ENCODE measurements at regions not wholly inside any gene's neighbourhood (a gene's known extent, or its start where the extent isn't known, plus 50 kb on each side); places are given as distances from the start of the nearest gene placed in this dataset.

DNA sequence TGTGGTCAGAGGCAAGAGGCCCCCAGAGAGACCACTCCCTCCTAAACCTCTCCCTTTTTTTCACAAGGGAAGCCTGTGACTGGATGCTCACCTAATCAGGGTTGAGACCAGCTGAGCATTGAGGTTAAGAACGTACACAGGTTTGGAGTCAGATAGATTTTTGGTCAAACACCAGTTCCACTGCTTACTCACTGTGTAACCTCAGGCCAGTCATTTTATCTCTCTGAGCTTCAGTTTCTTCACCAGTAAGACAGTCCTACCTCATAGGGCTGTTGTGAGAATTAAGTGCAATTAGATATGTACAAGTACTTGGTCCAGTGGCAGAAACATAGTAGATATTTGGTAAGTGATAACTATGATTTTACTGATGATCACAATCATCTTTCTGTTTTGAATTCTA lies 256.8 kb downstream of the CDK5RAP2 start:
- no peak for DNase-seq
- Mint-ChIP-seq H3K36me3 (ENCODE audit: unreplicated experiment) (peaks cover 14% of the 10 kb centered on the region), H3K27me3 (ENCODE audit: unreplicated experiment) (peaks cover 3% of the 10 kb centered on the region), H3K4me1 (ENCODE audit: low read depth, unreplicated experiment) (peaks cover 5% of the 10 kb centered on the region), H3K4me3 (ENCODE audit: unreplicated experiment) (no peak overlapping the region), H3K27ac (ENCODE audit: unreplicated experiment) (no peak overlapping the region), H3K9me3 (ENCODE audit: unreplicated experiment) (peaks cover 2% of the 10 kb centered on the region)
- TF ChIP-seq, protein P1, sequence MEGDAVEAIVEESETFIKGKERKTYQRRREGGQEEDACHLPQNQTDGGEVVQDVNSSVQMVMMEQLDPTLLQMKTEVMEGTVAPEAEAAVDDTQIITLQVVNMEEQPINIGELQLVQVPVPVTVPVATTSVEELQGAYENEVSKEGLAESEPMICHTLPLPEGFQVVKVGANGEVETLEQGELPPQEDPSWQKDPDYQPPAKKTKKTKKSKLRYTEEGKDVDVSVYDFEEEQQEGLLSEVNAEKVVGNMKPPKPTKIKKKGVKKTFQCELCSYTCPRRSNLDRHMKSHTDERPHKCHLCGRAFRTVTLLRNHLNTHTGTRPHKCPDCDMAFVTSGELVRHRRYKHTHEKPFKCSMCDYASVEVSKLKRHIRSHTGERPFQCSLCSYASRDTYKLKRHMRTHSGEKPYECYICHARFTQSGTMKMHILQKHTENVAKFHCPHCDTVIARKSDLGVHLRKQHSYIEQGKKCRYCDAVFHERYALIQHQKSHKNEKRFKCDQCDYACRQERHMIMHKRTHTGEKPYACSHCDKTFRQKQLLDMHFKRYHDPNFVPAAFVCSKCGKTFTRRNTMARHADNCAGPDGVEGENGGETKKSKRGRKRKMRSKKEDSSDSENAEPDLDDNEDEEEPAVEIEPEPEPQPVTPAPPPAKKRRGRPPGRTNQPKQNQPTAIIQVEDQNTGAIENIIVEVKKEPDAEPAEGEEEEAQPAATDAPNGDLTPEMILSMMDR (IDR thresholded peaks at IDR 0.05; ENCODE audit: partially characterized antibody, unreplicated experiment): no peak

DNA sequence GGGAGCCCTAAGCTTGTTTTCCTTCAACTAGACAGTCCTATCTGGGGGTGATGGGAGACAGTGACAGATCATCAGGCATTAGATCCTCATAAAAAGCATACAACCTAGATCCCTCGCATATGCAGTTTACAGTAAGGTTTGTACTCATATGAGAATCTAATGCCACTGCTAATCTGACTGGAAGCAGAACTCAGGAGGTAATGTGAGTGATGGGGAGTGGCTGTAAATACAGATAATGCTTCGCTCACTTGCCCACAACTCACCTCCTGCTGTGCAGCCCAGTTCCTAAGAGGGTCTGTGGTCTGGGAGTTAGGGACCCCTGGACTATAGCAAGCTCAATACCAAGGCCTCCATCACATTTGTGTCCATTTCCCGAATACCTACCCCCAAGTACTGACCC lies 260.5 kb downstream of the CDK5RAP2 start:
- peaks cover 3% of the 10 kb centered on the region for H3K4me1 Mint-ChIP-seq (ENCODE audit: low read depth, unreplicated experiment)
- H3K9me3 Mint-ChIP-seq (ENCODE audit: unreplicated experiment): peaks cover 2% of the 10 kb centered on the region
- H3K36me3 Mint-ChIP-seq (ENCODE audit: unreplicated experiment): peaks cover 3% of the 10 kb centered on the region
- TF ChIP-seq, protein P1 (IDR thresholded peaks at IDR 0.05; ENCODE audit: partially characterized antibody, unreplicated experiment): no peak
- H3K27ac Mint-ChIP-seq (ENCODE audit: unreplicated experiment): no peak overlapping the region
- no peak overlapping the region for H3K4me3 Mint-ChIP-seq (ENCODE audit: unreplicated experiment)
- DNase-seq: no peak
- peaks cover 3% of the 10 kb centered on the region for H3K27me3 Mint-ChIP-seq (ENCODE audit: unreplicated experiment)

DNA sequence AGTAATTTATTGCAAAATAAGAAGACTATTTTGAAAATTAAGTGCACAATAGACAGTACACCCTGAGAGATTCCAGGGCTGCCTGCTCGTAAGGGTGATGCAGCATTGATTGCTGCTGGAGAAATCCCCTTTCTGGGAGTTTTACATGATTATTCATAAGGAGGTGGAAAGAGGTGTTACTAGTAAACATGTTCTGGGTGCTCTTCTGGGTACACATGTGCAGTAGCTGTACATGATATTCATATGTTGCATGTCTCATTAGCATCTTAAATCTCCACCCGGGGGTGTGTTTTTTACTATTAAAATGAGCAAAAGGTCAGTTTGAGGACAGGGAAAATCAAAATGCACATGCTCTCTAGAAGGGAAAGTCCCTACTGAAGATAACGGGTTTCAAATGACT lies 264.8 kb downstream of the CDK5RAP2 start:
- peaks cover 4% of the 10 kb centered on the region for H3K36me3 Mint-ChIP-seq (ENCODE audit: unreplicated experiment)
- no peak overlapping the region for H3K4me3 Mint-ChIP-seq (ENCODE audit: unreplicated experiment)
- TF ChIP-seq, protein P1 (IDR thresholded peaks at IDR 0.05; ENCODE audit: partially characterized antibody, unreplicated experiment): no peak
- peaks cover 3% of the 10 kb centered on the region for H3K27me3 Mint-ChIP-seq (ENCODE audit: unreplicated experiment)
- H3K27ac Mint-ChIP-seq (ENCODE audit: unreplicated experiment): no peak overlapping the region
- H3K4me1 Mint-ChIP-seq (ENCODE audit: low read depth, unreplicated experiment): no peaks in the 10 kb centered on the region
- no peak for DNase-seq
- peaks cover 2% of the 10 kb centered on the region for H3K9me3 Mint-ChIP-seq (ENCODE audit: unreplicated experiment)

DNA sequence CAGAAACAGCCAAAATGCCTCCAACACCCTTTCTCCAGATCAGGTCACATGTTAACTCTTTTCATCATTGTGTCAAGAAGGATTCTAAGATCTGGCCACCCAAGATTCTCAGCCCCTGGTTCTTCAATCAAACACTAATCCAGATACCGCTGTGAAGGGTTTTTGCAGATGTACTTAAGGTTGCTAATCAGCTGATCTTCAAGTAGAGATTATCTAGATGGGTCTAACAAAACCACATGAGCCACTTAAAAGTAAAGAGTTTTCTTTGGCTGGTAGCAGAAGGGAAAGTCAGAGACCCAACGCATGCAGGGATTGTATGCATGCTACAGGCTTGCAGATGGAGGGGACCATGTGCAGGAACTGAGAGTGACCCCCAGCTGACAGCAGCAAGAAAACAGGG lies 267.9 kb downstream of the CDK5RAP2 start:
- no peak for DNase-seq
- H3K9me3 Mint-ChIP-seq (ENCODE audit: unreplicated experiment): peaks cover 2% of the 10 kb centered on the region
- H3K36me3 Mint-ChIP-seq (ENCODE audit: unreplicated experiment): peaks cover 4% of the 10 kb centered on the region
- H3K4me1 Mint-ChIP-seq (ENCODE audit: low read depth, unreplicated experiment): peaks cover 3% of the 10 kb centered on the region
- H3K4me3 Mint-ChIP-seq (ENCODE audit: unreplicated experiment): no peak overlapping the region
- H3K27me3 Mint-ChIP-seq (ENCODE audit: unreplicated experiment): peaks cover 5% of the 10 kb centered on the region
- H3K27ac Mint-ChIP-seq (ENCODE audit: unreplicated experiment): no peak overlapping the region
- TF ChIP-seq, protein P1 (IDR thresholded peaks at IDR 0.05; ENCODE audit: partially characterized antibody, unreplicated experiment): no peak

DNA sequence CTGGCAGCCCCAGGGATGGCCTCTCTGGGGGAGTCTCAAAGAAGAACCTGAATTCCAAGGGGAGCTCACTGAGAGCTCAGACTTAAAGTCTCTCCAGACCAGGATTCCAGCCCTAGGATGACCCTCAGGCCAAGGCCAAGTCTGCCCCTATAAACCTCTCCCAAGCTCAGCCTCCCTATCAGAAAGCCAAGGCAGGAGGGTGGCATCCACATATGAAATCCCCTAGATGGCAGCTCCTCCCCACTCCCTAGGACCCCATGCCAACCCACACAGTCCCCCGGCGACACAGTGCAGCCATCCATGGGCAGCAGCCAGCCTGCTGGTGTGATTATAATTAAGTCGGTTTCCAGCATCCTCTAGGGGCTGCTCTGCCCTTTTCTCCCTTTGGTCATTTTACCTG lies 269.9 kb downstream of the CDK5RAP2 start:
- peaks cover 5% of the 10 kb centered on the region for H3K27me3 Mint-ChIP-seq (ENCODE audit: unreplicated experiment)
- peaks cover 6% of the 10 kb centered on the region for H3K4me1 Mint-ChIP-seq (ENCODE audit: low read depth, unreplicated experiment)
- H3K27ac Mint-ChIP-seq (ENCODE audit: unreplicated experiment): no peak overlapping the region
- peaks cover 7% of the 10 kb centered on the region for H3K9me3 Mint-ChIP-seq (ENCODE audit: unreplicated experiment)
- no peak overlapping the region for H3K4me3 Mint-ChIP-seq (ENCODE audit: unreplicated experiment)
- peaks cover 8% of the 10 kb centered on the region for H3K36me3 Mint-ChIP-seq (ENCODE audit: unreplicated experiment)
- TF ChIP-seq, protein P1 (IDR thresholded peaks at IDR 0.05; ENCODE audit: partially characterized antibody, unreplicated experiment): no peak
- DNase-seq: no peak

Data from glutamatergic neuron (in vitro differentiated cells).